ENCODE measurements at regions not wholly inside any gene's neighbourhood (a gene's known extent, or its start where the extent isn't known, plus 50 kb on each side); places are given as distances from the start of the nearest gene placed in this dataset.

- H3K4me3 ChIP-seq: no peak overlapping the region
- no peaks in the 10 kb centered on the region for H3K9me3 ChIP-seq
- no peaks in the 10 kb centered on the region for H3K36me3 ChIP-seq
- H3K27me3 ChIP-seq: no peaks in the 10 kb centered on the region
- intact Hi-C loops (cut with DNase I): no loop called here
- TF ChIP-seq POLR2AphosphoS5 (IDR thresholded peaks at IDR 0.05; ENCODE audit: insufficient read depth in 1 of 2, low read depth in 1 of 2) (no peak), POLR2A (IDR thresholded peaks at IDR 0.05) (no peak), CTCF (IDR thresholded peaks at IDR 0.05) (no peak)
- DNase-seq (ENCODE audit: extremely low spot score in 2 of 2): no peak
- peaks cover 7% of the 10 kb centered on the region for H3K4me1 ChIP-seq
- no peak overlapping the region for H3K27ac ChIP-seq
Measured at GRCh38 chr4:119933606-119934005, 133.0 kb downstream of the MAD2L1 start.

DNA sequence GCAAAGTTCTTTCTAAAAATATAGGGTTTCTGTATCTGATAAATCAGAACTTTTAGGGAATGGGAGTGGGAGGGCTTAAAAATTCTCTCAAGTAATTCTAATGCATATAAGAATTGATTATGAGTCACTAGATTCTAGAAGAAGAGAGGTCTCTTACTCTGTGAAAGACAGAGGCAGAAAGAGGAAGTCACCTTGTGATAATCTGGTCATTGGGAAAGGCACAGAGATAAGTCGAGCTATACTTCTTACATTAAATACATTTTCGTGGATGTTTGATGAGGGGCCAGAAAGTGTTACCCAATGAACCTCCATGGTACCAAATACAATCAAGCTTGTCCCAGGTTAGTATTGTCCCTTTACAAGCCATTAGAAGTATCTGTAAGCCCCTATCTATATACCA is 134.4 kb downstream of the MAD2L1 start:
- no peak for TF ChIP-seq CTCF (IDR thresholded peaks at IDR 0.05)
- TF ChIP-seq POLR2A (IDR thresholded peaks at IDR 0.05): no peak
- TF ChIP-seq POLR2AphosphoS5 (IDR thresholded peaks at IDR 0.05; ENCODE audit: insufficient read depth in 1 of 2, low read depth in 1 of 2): no peak
- Histone ChIP-seq H3K27me3 (no peaks in the 10 kb centered on the region), H3K4me3 (no peak overlapping the region), H3K36me3 (no peaks in the 10 kb centered on the region), H3K9me3 (no peaks in the 10 kb centered on the region), H3K27ac (no peak overlapping the region), H3K4me1 (no peaks in the 10 kb centered on the region)
- no peak for DNase-seq (ENCODE audit: extremely low spot score in 2 of 2)
- intact Hi-C loops (cut with DNase I): no loop called here

DNA sequence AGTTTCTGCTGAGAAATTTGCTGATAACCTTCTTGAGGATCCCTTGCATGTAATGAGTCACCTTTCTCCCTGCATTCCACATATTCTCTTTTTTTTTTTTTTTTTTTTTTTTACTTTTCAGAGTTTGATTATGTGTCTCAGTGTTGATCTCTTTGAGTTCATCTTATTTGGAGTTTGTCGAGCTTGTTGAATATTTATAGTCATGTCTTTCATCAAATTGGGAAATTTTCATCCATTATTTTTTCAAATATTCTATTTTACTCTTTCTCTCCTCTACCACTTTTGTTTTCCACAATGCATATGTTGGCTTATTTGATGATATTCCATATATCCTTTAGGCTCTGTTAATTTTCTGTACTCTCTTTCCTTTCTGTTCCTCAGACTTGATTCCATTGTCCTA is 136.1 kb downstream of the MAD2L1 start:
- Histone ChIP-seq H3K4me1 (peaks cover 12% of the 10 kb centered on the region), H3K9me3 (no peaks in the 10 kb centered on the region), H3K36me3 (no peaks in the 10 kb centered on the region), H3K27ac (no peak overlapping the region), H3K27me3 (no peaks in the 10 kb centered on the region), H3K4me3 (no peak overlapping the region)
- TF ChIP-seq POLR2A (IDR thresholded peaks at IDR 0.05) (no peak), CTCF (IDR thresholded peaks at IDR 0.05) (no peak), POLR2AphosphoS5 (IDR thresholded peaks at IDR 0.05; ENCODE audit: insufficient read depth in 1 of 2, low read depth in 1 of 2) (no peak)
- DNase-seq (ENCODE audit: extremely low spot score in 2 of 2): no peak
- intact Hi-C loops (cut with DNase I): no loop called here

GRCh38 chr4:119921830-119922229 is 144.8 kb downstream of the MAD2L1 start:
- intact Hi-C loops (cut with DNase I): no loop called here
- no peak overlapping the region for H3K4me3 ChIP-seq
- no peaks in the 10 kb centered on the region for H3K36me3 ChIP-seq
- H3K9me3 ChIP-seq: no peaks in the 10 kb centered on the region
- TF ChIP-seq POLR2A (IDR thresholded peaks at IDR 0.05) (no peak), CTCF (IDR thresholded peaks at IDR 0.05) (no peak), POLR2AphosphoS5 (IDR thresholded peaks at IDR 0.05; ENCODE audit: insufficient read depth in 1 of 2, low read depth in 1 of 2) (no peak)
- no peak overlapping the region for H3K27ac ChIP-seq
- DNase-seq (ENCODE audit: extremely low spot score in 2 of 2): no peak
- peaks cover 9% of the 10 kb centered on the region for H3K4me1 ChIP-seq
- no peaks in the 10 kb centered on the region for H3K27me3 ChIP-seq

GRCh38 chr4:119906277-119906676 is 160.4 kb downstream of the MAD2L1 start:
- intact Hi-C loops (cut with DNase I): no loop called here
- H3K27me3 ChIP-seq: no peaks in the 10 kb centered on the region
- no peaks in the 10 kb centered on the region for H3K36me3 ChIP-seq
- DNase-seq (ENCODE audit: extremely low spot score in 2 of 2): no peak
- TF ChIP-seq CTCF (IDR thresholded peaks at IDR 0.05): no peak
- no peak for TF ChIP-seq POLR2AphosphoS5 (IDR thresholded peaks at IDR 0.05; ENCODE audit: insufficient read depth in 1 of 2, low read depth in 1 of 2)
- TF ChIP-seq POLR2A (IDR thresholded peaks at IDR 0.05): no peak
- H3K4me1 ChIP-seq: no peaks in the 10 kb centered on the region
- no peaks in the 10 kb centered on the region for H3K9me3 ChIP-seq
- no peak overlapping the region for H3K27ac ChIP-seq
- no peak overlapping the region for H3K4me3 ChIP-seq

Data from vagina (tissue), 2 donors.